Kidney epithelial cell (primary cell): ENCODE measurements at regions not wholly inside any gene's neighbourhood (a gene's known extent, or its start where the extent isn't known, plus 50 kb on each side); places are given as distances from the start of the nearest gene placed in this dataset.

Experiments
- DNase-seq: peaks from one replicate; pipeline ENCODE4 v3.0.0-alpha.2; 2010; ENCODE audit warnings: low read depth
- H3K27me3 ChIP-seq: 2 replicates; pipeline ENCODE4 v1.6.0; 2011; ENCODE audit warnings: low read length; ENCODE audit not compliant: control insufficient read depth, insufficient read depth
- H3K36me3 ChIP-seq: 2 replicates; pipeline ENCODE4 v1.5.1; 2011; ENCODE audit warnings: low read length; ENCODE audit not compliant: control insufficient read depth, insufficient read depth
- H3K4me3 ChIP-seq: 2 replicates; pipeline ENCODE4 v1.5.1; 2011; ENCODE audit warnings: low read depth, mild to moderate bottlenecking, control low read depth, low read length
- TF ChIP-seq, protein P1 (sequence below): IDR thresholded peaks from 2 replicates; pipeline ENCODE4 v1.5.1; 2011; ENCODE audit warnings: mild to moderate bottlenecking, moderate library complexity, low read length, control low read depth, inconsistent platforms; ENCODE audit not compliant: insufficient read depth, poor library complexity, severe bottlenecking

GRCh38 chr13:75231235-75231634 is 250.7 kb downstream of the TBC1D4 start:
- DNase-seq, result no peak
- TF ChIP-seq, protein P1, sequence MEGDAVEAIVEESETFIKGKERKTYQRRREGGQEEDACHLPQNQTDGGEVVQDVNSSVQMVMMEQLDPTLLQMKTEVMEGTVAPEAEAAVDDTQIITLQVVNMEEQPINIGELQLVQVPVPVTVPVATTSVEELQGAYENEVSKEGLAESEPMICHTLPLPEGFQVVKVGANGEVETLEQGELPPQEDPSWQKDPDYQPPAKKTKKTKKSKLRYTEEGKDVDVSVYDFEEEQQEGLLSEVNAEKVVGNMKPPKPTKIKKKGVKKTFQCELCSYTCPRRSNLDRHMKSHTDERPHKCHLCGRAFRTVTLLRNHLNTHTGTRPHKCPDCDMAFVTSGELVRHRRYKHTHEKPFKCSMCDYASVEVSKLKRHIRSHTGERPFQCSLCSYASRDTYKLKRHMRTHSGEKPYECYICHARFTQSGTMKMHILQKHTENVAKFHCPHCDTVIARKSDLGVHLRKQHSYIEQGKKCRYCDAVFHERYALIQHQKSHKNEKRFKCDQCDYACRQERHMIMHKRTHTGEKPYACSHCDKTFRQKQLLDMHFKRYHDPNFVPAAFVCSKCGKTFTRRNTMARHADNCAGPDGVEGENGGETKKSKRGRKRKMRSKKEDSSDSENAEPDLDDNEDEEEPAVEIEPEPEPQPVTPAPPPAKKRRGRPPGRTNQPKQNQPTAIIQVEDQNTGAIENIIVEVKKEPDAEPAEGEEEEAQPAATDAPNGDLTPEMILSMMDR, result no peak
- no peak overlapping the region for H3K4me3 ChIP-seq
- H3K36me3 ChIP-seq, result no peaks in the 10 kb centered on the region
- no peaks in the 10 kb centered on the region for H3K27me3 ChIP-seq

DNA sequence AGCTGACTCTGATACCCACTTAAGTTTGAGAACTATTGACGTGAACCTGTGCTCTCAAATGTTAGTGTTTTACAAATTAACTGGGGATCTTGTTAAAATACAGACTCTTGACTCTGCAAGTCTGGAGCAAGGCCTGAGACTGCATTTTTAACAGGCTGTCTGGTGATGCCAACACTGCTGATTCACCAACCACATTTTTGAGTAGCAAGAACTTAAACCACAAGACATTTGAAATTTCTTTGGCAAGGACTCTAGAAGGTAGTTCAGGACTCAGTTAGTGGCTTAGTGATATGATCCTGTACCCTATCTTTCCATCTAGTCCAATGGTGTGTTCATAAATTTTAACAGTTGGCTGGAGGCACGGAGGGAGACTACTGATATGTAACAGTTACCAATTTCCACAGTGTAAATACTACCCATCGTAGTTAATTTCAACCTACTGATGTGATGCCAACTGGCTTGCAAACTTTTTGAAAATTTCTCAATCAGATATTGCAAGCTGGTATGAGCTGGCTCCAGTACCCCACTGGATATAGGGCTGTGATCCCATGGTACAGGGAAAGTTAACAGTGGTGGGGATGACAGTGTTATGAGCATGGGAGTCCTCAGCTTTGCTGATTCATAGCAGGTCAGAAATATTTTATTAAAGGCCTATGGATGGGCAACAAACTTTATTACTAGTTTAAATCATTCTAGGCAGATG is 255.1 kb downstream of the TBC1D4 start:
- DNase-seq, result peak; percentile 85
- H3K4me3 ChIP-seq, result no peak overlapping the region
- no peaks in the 10 kb centered on the region for H3K27me3 ChIP-seq
- no peaks in the 10 kb centered on the region for H3K36me3 ChIP-seq
- TF ChIP-seq, protein P1, result no peak

DNA sequence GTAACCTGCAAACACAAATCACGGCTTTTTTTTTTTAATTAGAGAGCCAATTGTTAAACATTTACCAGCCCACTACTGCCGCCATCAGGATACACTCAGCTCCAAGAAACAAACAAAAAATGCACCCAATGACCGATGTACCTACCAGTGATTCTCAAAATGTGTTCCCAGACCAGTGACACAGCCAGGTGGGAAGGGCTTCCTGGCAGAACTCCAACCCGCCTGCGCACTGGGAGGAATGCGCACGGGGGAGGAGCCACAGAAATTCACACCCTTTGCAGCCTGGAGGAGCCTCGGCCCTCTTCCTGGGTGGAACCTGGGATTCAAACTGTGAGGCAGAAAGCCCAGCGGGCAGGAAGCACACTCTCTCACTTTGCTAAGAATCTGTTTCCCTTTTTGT is 255.9 kb downstream of the TBC1D4 start:
- H3K36me3 ChIP-seq, result no peaks in the 10 kb centered on the region
- no peak overlapping the region for H3K4me3 ChIP-seq
- DNase-seq, result no peak
- TF ChIP-seq, protein P1, result no peak
- no peaks in the 10 kb centered on the region for H3K27me3 ChIP-seq

- H3K4me3 ChIP-seq, result no peak overlapping the region
- DNase-seq, result no peak
- TF ChIP-seq, protein P1, result no peak
Measured at GRCh38 chr13:75225288-75226032, 256.5 kb downstream of the TBC1D4 start.

GRCh38 chr13:75224053-75224742 is 257.8 kb downstream of the TBC1D4 start:
- Histone ChIP-seq H3K4me3 (no peak overlapping the region), H3K36me3 (no peaks in the 10 kb centered on the region), H3K27me3 (no peaks in the 10 kb centered on the region)
- TF ChIP-seq, protein P1, result no peak
- no peak for DNase-seq

More at GRCh38 chr13:75225288-75226032, 256.5 kb downstream of the TBC1D4 start:
- Histone ChIP-seq H3K27me3 (no peaks in the 10 kb centered on the region), H3K36me3 (no peaks in the 10 kb centered on the region)
